PC-3 (cell line): ENCODE measurements at regions not wholly inside any gene's neighbourhood (a gene's known extent, or its start where the extent isn't known, plus 50 kb on each side); places are given as distances from the start of the nearest gene placed in this dataset.

Source experiments
- ATAC-seq: fragments of 200-7000 bp; cut with Tn5 transposase; 2 replicates; pipeline ENCODE4 v1.9.1; 2020; ENCODE audit warnings: mild to moderate bottlenecking, moderate library complexity
- BruUV-seq: library from RNA; stranded (reverse); fragments of 400-500 nt; replicated peaks from 2 replicates; lab custom pipeline; 2021; lab: Mats Ljungman, UMichigan
- CTCF ChIA-PET: fragments of 300-600 bp; sonication (Branson Sonifier 250); formaldehyde crosslinking; loops from one replicate; lab custom pipeline; 2022; ENCODE audit warnings: antibody characterized with exemption; lab: Charles Lee
- POLR2A ChIA-PET: fragments of 300-600 bp; sonication (Branson Sonifier 250); formaldehyde crosslinking; loops from one replicate; lab custom pipeline; 2022; ENCODE audit warnings: antibody characterized with exemption; ENCODE audit not compliant: unreplicated experiment; lab: Charles Lee
- DNase-seq: peaks from one replicate; pipeline ENCODE4 v3.0.0-alpha.2; 2015
- H2AFZ ChIP-seq: fragments of 300-600 bp; sonication (generic); 2 replicates; pipeline ENCODE4 v1.6.0; 2016; ENCODE audit warnings: antibody characterized with exemption, low read length
- H3F3A ChIP-seq: fragments of 300-600 bp; sonication (generic); one replicate; pipeline ENCODE4 v1.6.0; 2017; ENCODE audit warnings: antibody characterized with exemption, low read length, control low read depth, mild to moderate bottlenecking; ENCODE audit not compliant: unreplicated experiment
- H3K27ac ChIP-seq: fragments of 300-600 bp; sonication (generic); 2 replicates; pipeline ENCODE4 v1.5.1; 2016; ENCODE audit warnings: mild to moderate bottlenecking, low read length
- H3K27me3 ChIP-seq: fragments of 300-600 bp; sonication (generic); 2 replicates; pipeline ENCODE4 v1.6.1; 2016; ENCODE audit warnings: low read length, mixed read lengths
- H3K36me3 ChIP-seq: fragments of 300-600 bp; sonication (generic); 2 replicates; pipeline ENCODE4 v1.6.1; 2016; ENCODE audit warnings: low read depth, mixed run types, low read length, mixed read lengths
- H3K4me1 ChIP-seq: fragments of 300-600 bp; sonication (generic); 2 replicates; pipeline ENCODE4 v1.5.1; 2016; ENCODE audit warnings: low read length; ENCODE audit not compliant: insufficient read depth
- H3K4me2 ChIP-seq: fragments of 300-600 bp; sonication (generic); 2 replicates; pipeline ENCODE4 v1.6.0; 2016; ENCODE audit warnings: low read length
- H3K4me3 ChIP-seq: fragments of 300-600 bp; sonication (generic); 2 replicates; pipeline ENCODE4 v1.5.1; 2016; ENCODE audit warnings: mild to moderate bottlenecking, low read length, mixed read lengths
- H3K79me2 ChIP-seq: fragments of 300-600 bp; sonication (generic); 2 replicates; pipeline ENCODE4 v1.6.1; 2017; ENCODE audit warnings: low read length, mixed read lengths
- H3K9ac ChIP-seq: fragments of 300-600 bp; sonication (generic); 2 replicates; pipeline ENCODE4 v1.6.0; 2016; ENCODE audit warnings: mild to moderate bottlenecking, low read length
- H3K9me2 ChIP-seq: fragments of 300-600 bp; sonication (generic); replicated peaks from 2 replicates; pipeline ENCODE4 v1.6.1; 2016; ENCODE audit warnings: mixed run types, low read length, mixed read lengths
- H3K9me3 ChIP-seq: fragments of 300-600 bp; sonication (generic); 2 replicates; pipeline ENCODE4 v1.6.1; 2016; ENCODE audit warnings: low read length, mixed read lengths
- H4K20me1 ChIP-seq: fragments of 300-600 bp; sonication (generic); 2 replicates; pipeline ENCODE4 v1.6.1; 2016; ENCODE audit warnings: low read length, mixed read lengths
- CTCF ChIP-seq: fragments of 300-600 bp; sonication (generic); conservative IDR thresholded peaks from 2 replicates; pipeline ENCODE4 v1.5.1; 2017; ENCODE audit warnings: antibody characterized with exemption, low read depth, mild to moderate bottlenecking, low read length
- EZH2 ChIP-seq: fragments of 300-600 bp; sonication (generic); IDR thresholded peaks from one replicate; pipeline ENCODE4 v1.6.1; 2017; ENCODE audit warnings: antibody characterized with exemption, mild to moderate bottlenecking, low read length; ENCODE audit not compliant: unreplicated experiment
- EZH2phosphoT487 ChIP-seq: fragments of 300-600 bp; sonication (generic); IDR thresholded peaks from 2 replicates; pipeline ENCODE4 v1.6.1; 2018; ENCODE audit warnings: mild to moderate bottlenecking, antibody characterized with exemption, low read length, borderline replicate concordance
- intact Hi-C: fragments of 100-400 bp; cut with micrococcal nuclease; formaldehyde crosslinking; loops from 2 replicates; pipeline ENCODE4 v1.9.0; 2023

DNA sequence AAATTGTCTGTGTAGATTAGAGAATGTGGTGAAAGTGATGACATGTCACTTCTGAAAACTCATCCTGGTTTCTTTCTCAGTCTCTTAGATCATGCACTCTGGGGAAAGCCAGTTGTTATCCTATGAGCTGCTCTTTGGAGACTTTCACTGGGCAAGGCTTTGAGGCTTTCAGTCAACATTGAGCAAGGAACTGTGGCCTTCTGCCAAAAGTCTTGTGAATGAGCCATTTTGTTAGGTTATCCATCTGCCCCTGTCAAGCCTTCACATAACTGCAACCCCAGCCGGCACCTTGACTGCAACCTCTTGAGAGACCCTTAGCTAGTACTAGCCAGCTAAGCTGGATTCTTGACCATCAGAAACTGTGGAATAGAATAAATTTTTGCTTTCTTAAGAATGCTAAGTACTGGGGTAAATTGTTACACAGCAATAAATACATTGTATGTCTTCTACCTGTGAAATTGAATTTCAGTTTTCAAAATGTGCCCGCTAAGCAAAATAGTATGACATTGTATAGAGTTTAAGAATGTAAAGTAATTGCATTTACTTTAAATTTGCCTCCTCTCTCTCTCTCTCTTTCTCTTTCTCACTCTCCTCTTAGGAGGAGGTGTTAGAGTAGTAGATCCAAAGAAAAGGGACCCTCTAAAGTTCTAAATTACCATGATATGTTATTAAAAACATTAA is 1273.0 kb downstream of the RAPGEF2 start:
- ATAC-seq (no peak), DNase-seq (peak; percentile 13)
- Histone ChIP-seq H3K4me2 (no peak overlapping the region), H3K79me2 (no peaks in the 10 kb centered on the region), H3K27ac (no peak overlapping the region), H3K9me3 (no peaks in the 10 kb centered on the region), H3K36me3 (no peaks in the 10 kb centered on the region), H3F3A (no peaks in the 10 kb centered on the region), H3K9ac (no peak overlapping the region), H3K4me3 (no peak overlapping the region), H4K20me1 (no peaks in the 10 kb centered on the region), H3K27me3 (no peaks in the 10 kb centered on the region), H3K4me1 (peaks cover 10% of the 10 kb centered on the region), H3K9me2 (no peaks in the 10 kb centered on the region), H2AFZ (no peak overlapping the region)
- TF ChIP-seq CTCF, result no peak
- no peak for TF ChIP-seq EZH2phosphoT487
- TF ChIP-seq EZH2, result no peak
- intact Hi-C loops, result no loop called here
- ChIA-PET CTCF (no interaction called here), POLR2A (no interaction called here)
- no TSS peak for BruUV-seq

GRCh38 chr4:160386846-160387245 is 1284.0 kb downstream of the RAPGEF2 start:
- H3K4me2 ChIP-seq, result no peak overlapping the region
- DNase-seq, result no peak
- no peaks in the 10 kb centered on the region for H3K9me3 ChIP-seq
- intact Hi-C loops, result no loop called here
- H3F3A ChIP-seq, result no peaks in the 10 kb centered on the region
- no peaks in the 10 kb centered on the region for H3K9me2 ChIP-seq
- H4K20me1 ChIP-seq, result no peaks in the 10 kb centered on the region
- TF ChIP-seq EZH2phosphoT487 (no peak), CTCF (no peak)
- no TSS peak for BruUV-seq
- no peak overlapping the region for H3K9ac ChIP-seq
- CTCF ChIA-PET, result no interaction called here
- H3K36me3 ChIP-seq, result no peaks in the 10 kb centered on the region
- no peak for ATAC-seq
- POLR2A ChIA-PET, result no interaction called here
- no peak overlapping the region for H3K27ac ChIP-seq
- no peaks in the 10 kb centered on the region for H3K27me3 ChIP-seq
- no peak overlapping the region for H3K4me3 ChIP-seq
- no peaks in the 10 kb centered on the region for H3K4me1 ChIP-seq
- no peaks in the 10 kb centered on the region for H3K79me2 ChIP-seq
- no peak overlapping the region for H2AFZ ChIP-seq

DNA sequence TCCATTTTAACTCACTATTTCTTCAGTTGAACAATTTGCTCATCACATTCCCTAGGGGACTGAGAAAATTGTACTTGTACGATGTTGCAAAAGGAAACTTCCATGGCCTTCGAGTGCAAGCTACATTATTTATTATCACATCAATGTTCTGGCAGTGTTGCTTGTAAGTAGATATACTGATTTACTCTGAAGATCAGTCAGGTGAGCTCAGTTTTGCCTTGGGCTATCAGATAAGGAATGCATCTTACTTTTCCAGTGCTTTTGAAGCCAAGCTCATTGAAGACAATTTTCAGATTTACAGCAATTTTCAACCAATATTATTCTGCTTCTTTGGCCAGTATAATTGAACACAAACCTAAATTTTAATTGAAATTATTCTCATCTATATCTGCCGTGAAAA is 1296.9 kb downstream of the RAPGEF2 start:
- H3K4me1 ChIP-seq, result no peaks in the 10 kb centered on the region
- no peak overlapping the region for H2AFZ ChIP-seq
- no peak overlapping the region for H3K4me3 ChIP-seq
- H3K9ac ChIP-seq, result no peak overlapping the region
- no peaks in the 10 kb centered on the region for H3K27me3 ChIP-seq
- H3K79me2 ChIP-seq, result no peaks in the 10 kb centered on the region
- ChIA-PET CTCF (no interaction called here), POLR2A (no interaction called here)
- H3K9me3 ChIP-seq, result no peaks in the 10 kb centered on the region
- no peaks in the 10 kb centered on the region for H3K9me2 ChIP-seq
- no peak for ATAC-seq
- H3K27ac ChIP-seq, result no peak overlapping the region
- no peaks in the 10 kb centered on the region for H4K20me1 ChIP-seq
- intact Hi-C loops, result no loop called here
- no peaks in the 10 kb centered on the region for H3F3A ChIP-seq
- H3K4me2 ChIP-seq, result no peak overlapping the region
- no peaks in the 10 kb centered on the region for H3K36me3 ChIP-seq
- DNase-seq, result no peak
- no TSS peak for BruUV-seq
- TF ChIP-seq CTCF (no peak), EZH2 (no peak), EZH2phosphoT487 (no peak)
